ENCODE measurements at regions not wholly inside any gene's neighbourhood (a gene's known extent, or its start where the extent isn't known, plus 50 kb on each side); places are given as distances from the start of the nearest gene placed in this dataset.

GRCh38 chr5:53426878-53427277 lies 53.6 kb upstream of the FST start:
- H3K36me3 Mint-ChIP-seq (ENCODE audit: low read depth, unreplicated experiment), result peaks cover 4% of the 10 kb centered on the region
- H3K4me1 Mint-ChIP-seq (ENCODE audit: unreplicated experiment), result peaks cover 8% of the 10 kb centered on the region
- no peak for TF ChIP-seq CTCF (IDR thresholded peaks at IDR 0.05; ENCODE audit: unreplicated experiment)
- H3K27me3 Mint-ChIP-seq (ENCODE audit: unreplicated experiment), result peaks cover 1% of the 10 kb centered on the region
- H3K27ac Mint-ChIP-seq (ENCODE audit: unreplicated experiment), result no peak overlapping the region
- H3K4me3 Mint-ChIP-seq (ENCODE audit: unreplicated experiment), result no peak overlapping the region
- DNase-seq (ENCODE audit: low spot score), result no peak
- H3K9me3 Mint-ChIP-seq (ENCODE audit: unreplicated experiment), result no peaks in the 10 kb centered on the region

- DNase-seq (ENCODE audit: low spot score), result no peak
- TF ChIP-seq CTCF (IDR thresholded peaks at IDR 0.05; ENCODE audit: unreplicated experiment), result no peak
- Mint-ChIP-seq H3K4me1 (ENCODE audit: unreplicated experiment) (peaks cover 8% of the 10 kb centered on the region), H3K27me3 (ENCODE audit: unreplicated experiment) (peaks cover 1% of the 10 kb centered on the region), H3K27ac (ENCODE audit: unreplicated experiment) (no peak overlapping the region), H3K4me3 (ENCODE audit: unreplicated experiment) (no peak overlapping the region), H3K9me3 (ENCODE audit: unreplicated experiment) (no peaks in the 10 kb centered on the region), H3K36me3 (ENCODE audit: low read depth, unreplicated experiment) (peaks cover 4% of the 10 kb centered on the region)
These were observed 52.5 kb upstream of the FST start for GRCh38 chr5:53427965-53428364.

GRCh38 chr5:53429706-53430105 lies 50.7 kb upstream of the FST start:
- DNase-seq (ENCODE audit: low spot score), result no peak
- Mint-ChIP-seq H3K4me1 (ENCODE audit: unreplicated experiment) (peaks cover 8% of the 10 kb centered on the region), H3K9me3 (ENCODE audit: unreplicated experiment) (no peaks in the 10 kb centered on the region), H3K27me3 (ENCODE audit: unreplicated experiment) (peaks cover 1% of the 10 kb centered on the region), H3K4me3 (ENCODE audit: unreplicated experiment) (no peak overlapping the region), H3K27ac (ENCODE audit: unreplicated experiment) (no peak overlapping the region), H3K36me3 (ENCODE audit: low read depth, unreplicated experiment) (peaks cover 4% of the 10 kb centered on the region)
- no peak for TF ChIP-seq CTCF (IDR thresholded peaks at IDR 0.05; ENCODE audit: unreplicated experiment)

GRCh38 chr5:53430618-53431252 lies 49.7 kb upstream of the FST start:
- H3K4me1 Mint-ChIP-seq (ENCODE audit: unreplicated experiment), result peaks cover 7% of the 10 kb centered on the region
- TF ChIP-seq CTCF (IDR thresholded peaks at IDR 0.05; ENCODE audit: unreplicated experiment), result peak; percentile 34
- no peak overlapping the region for H3K4me3 Mint-ChIP-seq (ENCODE audit: unreplicated experiment)
- H3K27ac Mint-ChIP-seq (ENCODE audit: unreplicated experiment), result no peak overlapping the region
- peaks cover 4% of the 10 kb centered on the region for H3K36me3 Mint-ChIP-seq (ENCODE audit: low read depth, unreplicated experiment)
- no peaks in the 10 kb centered on the region for H3K9me3 Mint-ChIP-seq (ENCODE audit: unreplicated experiment)
- H3K27me3 Mint-ChIP-seq (ENCODE audit: unreplicated experiment), result peaks cover under 1% of the 10 kb centered on the region
- DNase-seq (ENCODE audit: low spot score), result no peak
